ENCODE measurements at regions not wholly inside any gene's neighbourhood (a gene's known extent, or its start where the extent isn't known, plus 50 kb on each side); places are given as distances from the start of the nearest gene placed in this dataset.

- no TSS peak for BruUV-seq (replicated peaks)
- H3K27ac ChIP-seq (ENCODE audit: low read depth, low read length, poor library complexity, severe bottlenecking) = no peak overlapping the region
- H3K36me3 ChIP-seq (ENCODE audit: insufficient read depth, low read length, poor library complexity, severe bottlenecking) = no peaks in the 10 kb centered on the region
- no peaks in the 10 kb centered on the region for H3K4me1 ChIP-seq (ENCODE audit: insufficient read depth, low read length, poor library complexity, severe bottlenecking)
- H3K4me3 ChIP-seq (ENCODE audit: low read depth, low read length, poor library complexity, severe bottlenecking) = no peak overlapping the region
- intact Hi-C loops (cut with micrococcal nuclease; ENCODE audit: unreplicated experiment) = no loop called here
- DNase-seq (ENCODE audit: low spot score) = no peak
- CTCF ChIA-PET = no interaction called here
- no peaks in the 10 kb centered on the region for H3K9me3 ChIP-seq (ENCODE audit: low read depth, low read length, poor library complexity, severe bottlenecking)
- POLR2A ChIA-PET (ENCODE audit: low non-redundant PET) = no interaction called here
- TF ChIP-seq EZH2 (IDR thresholded peaks at IDR 0.05; ENCODE audit: borderline replicate concordance, low read depth, low read length, poor library complexity, severe bottlenecking) = no peak
- TF ChIP-seq, protein P1, sequence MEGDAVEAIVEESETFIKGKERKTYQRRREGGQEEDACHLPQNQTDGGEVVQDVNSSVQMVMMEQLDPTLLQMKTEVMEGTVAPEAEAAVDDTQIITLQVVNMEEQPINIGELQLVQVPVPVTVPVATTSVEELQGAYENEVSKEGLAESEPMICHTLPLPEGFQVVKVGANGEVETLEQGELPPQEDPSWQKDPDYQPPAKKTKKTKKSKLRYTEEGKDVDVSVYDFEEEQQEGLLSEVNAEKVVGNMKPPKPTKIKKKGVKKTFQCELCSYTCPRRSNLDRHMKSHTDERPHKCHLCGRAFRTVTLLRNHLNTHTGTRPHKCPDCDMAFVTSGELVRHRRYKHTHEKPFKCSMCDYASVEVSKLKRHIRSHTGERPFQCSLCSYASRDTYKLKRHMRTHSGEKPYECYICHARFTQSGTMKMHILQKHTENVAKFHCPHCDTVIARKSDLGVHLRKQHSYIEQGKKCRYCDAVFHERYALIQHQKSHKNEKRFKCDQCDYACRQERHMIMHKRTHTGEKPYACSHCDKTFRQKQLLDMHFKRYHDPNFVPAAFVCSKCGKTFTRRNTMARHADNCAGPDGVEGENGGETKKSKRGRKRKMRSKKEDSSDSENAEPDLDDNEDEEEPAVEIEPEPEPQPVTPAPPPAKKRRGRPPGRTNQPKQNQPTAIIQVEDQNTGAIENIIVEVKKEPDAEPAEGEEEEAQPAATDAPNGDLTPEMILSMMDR (conservative IDR thresholded peaks at IDR 0.05; ENCODE audit: low read depth, low read length) = no peak
- H3K27me3 ChIP-seq (replicated peaks; ENCODE audit: insufficient read depth, low read depth, low read length, poor library complexity) = no peaks in the 10 kb centered on the region
Measured at GRCh38 chr18:28999726-29000125, 822.8 kb upstream of the CDH2 start.

GRCh38 chr18:28995319-28995718 lies 818.4 kb upstream of the CDH2 start:
- BruUV-seq (replicated peaks) = no TSS peak
- no peaks in the 10 kb centered on the region for H3K27me3 ChIP-seq (replicated peaks; ENCODE audit: insufficient read depth, low read depth, low read length, poor library complexity)
- no peaks in the 10 kb centered on the region for H3K4me1 ChIP-seq (ENCODE audit: insufficient read depth, low read length, poor library complexity, severe bottlenecking)
- ChIA-PET POLR2A (ENCODE audit: low non-redundant PET) (no interaction called here), CTCF (no interaction called here)
- no peak for DNase-seq (ENCODE audit: low spot score)
- peaks cover 2% of the 10 kb centered on the region for H3K9me3 ChIP-seq (ENCODE audit: low read depth, low read length, poor library complexity, severe bottlenecking)
- intact Hi-C loops (cut with micrococcal nuclease; ENCODE audit: unreplicated experiment) = no loop called here
- no peak overlapping the region for H3K27ac ChIP-seq (ENCODE audit: low read depth, low read length, poor library complexity, severe bottlenecking)
- no peak overlapping the region for H3K4me3 ChIP-seq (ENCODE audit: low read depth, low read length, poor library complexity, severe bottlenecking)
- no peak for TF ChIP-seq EZH2 (IDR thresholded peaks at IDR 0.05; ENCODE audit: borderline replicate concordance, low read depth, low read length, poor library complexity, severe bottlenecking)
- TF ChIP-seq, protein P1 (conservative IDR thresholded peaks at IDR 0.05; ENCODE audit: low read depth, low read length) = no peak; the same call in 1 of the 2 replicates
- no peaks in the 10 kb centered on the region for H3K36me3 ChIP-seq (ENCODE audit: insufficient read depth, low read length, poor library complexity, severe bottlenecking)

DNA sequence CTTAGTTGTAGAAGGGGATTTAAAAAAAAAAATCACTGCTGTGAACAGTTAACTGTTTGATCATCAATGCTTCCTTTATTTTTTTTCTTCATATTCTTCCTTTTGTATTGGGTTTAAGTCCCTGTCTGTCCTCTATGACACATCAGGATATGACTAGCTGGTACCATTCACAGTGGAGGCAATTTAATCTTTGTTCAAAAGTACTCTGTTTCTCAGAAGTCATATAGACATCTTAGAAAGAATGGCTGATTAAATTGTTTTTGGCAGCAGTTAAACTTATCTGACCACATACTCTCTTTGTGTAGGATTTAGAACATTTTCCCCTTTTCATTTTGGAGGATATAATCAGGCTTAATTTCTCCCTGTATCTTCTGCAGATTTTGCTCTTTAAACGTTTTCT lies 807.8 kb upstream of the CDH2 start:
- ChIA-PET POLR2A (ENCODE audit: low non-redundant PET) (no interaction called here), CTCF (interaction anchor here (0.5 kb wide), 1 partner anchor 21 kb away, joined by 3 read pairs; no protein-coding TSS in a partner anchor)
- BruUV-seq (replicated peaks) = no TSS peak
- intact Hi-C loops (cut with micrococcal nuclease; ENCODE audit: unreplicated experiment) = no loop called here
- no peaks in the 10 kb centered on the region for H3K36me3 ChIP-seq (ENCODE audit: insufficient read depth, low read length, poor library complexity, severe bottlenecking)
- no peak for TF ChIP-seq EZH2 (IDR thresholded peaks at IDR 0.05; ENCODE audit: borderline replicate concordance, low read depth, low read length, poor library complexity, severe bottlenecking)
- TF ChIP-seq, protein P1 (conservative IDR thresholded peaks at IDR 0.05; ENCODE audit: low read depth, low read length) = no peak
- no peaks in the 10 kb centered on the region for H3K27me3 ChIP-seq (replicated peaks; ENCODE audit: insufficient read depth, low read depth, low read length, poor library complexity)
- peaks cover 7% of the 10 kb centered on the region for H3K4me1 ChIP-seq (ENCODE audit: insufficient read depth, low read length, poor library complexity, severe bottlenecking)
- H3K4me3 ChIP-seq (ENCODE audit: low read depth, low read length, poor library complexity, severe bottlenecking) = no peak overlapping the region
- DNase-seq (ENCODE audit: low spot score) = peak; percentile 66
- peak overlapping the region; percentile 44 for H3K27ac ChIP-seq (ENCODE audit: low read depth, low read length, poor library complexity, severe bottlenecking)
- H3K9me3 ChIP-seq (ENCODE audit: low read depth, low read length, poor library complexity, severe bottlenecking) = peaks cover 4% of the 10 kb centered on the region

All from A673 (cell line).